ENCODE measurements at regions not wholly inside any gene's neighbourhood (a gene's known extent, or its start where the extent isn't known, plus 50 kb on each side); places are given as distances from the start of the nearest gene placed in this dataset.
"Not testable (repeated sequence)": the region's sequence is repeated elsewhere in the genome, so short reads cannot be mapped to it uniquely, and the experiment has no call there.

DNA sequence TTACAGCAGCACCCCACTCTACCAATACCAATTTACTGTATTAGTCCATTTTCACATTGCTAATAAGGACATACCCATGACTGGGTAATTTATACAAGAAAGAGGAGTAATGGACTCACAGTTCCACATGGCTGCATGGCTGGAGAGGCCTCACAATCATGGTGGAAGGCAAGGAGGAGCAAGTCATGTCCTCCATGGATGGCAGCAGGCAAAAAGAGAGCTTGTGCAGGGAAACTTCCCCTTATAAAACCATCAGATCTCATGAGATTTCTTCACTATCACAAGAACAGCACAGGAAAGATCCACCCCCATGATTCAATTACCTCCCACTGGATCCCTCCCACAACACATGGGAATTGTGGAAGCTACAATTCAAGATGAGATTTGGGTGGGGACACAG lies 1281.3 kb upstream of the TMEM132C start:
- TF ChIP-seq KDM1A (IDR thresholded peaks at IDR 0.05; ENCODE audit: borderline replicate concordance, low read length); POLR2A (IDR thresholded peaks at IDR 0.05; ENCODE audit: control extremely low read depth in 1 of 2, low read depth in 2 of 2, low read length in 2 of 2); POLR2AphosphoS5 (IDR thresholded peaks at IDR 0.05; ENCODE audit: low read depth, low read length); RNF2 (IDR thresholded peaks at IDR 0.05; ENCODE audit: borderline replicate concordance, low read depth, low read length, missing control alignments, poor library complexity, severe bottlenecking); JUND (IDR thresholded peaks at IDR 0.05; ENCODE audit: low read length); RAD21 (IDR thresholded peaks at IDR 0.05 in 1 of 2, conservative IDR thresholded peaks at IDR 0.05 in 1 of 2; ENCODE audit: low read depth in 2 of 2, low read length in 2 of 2); GTF2F1 (IDR thresholded peaks at IDR 0.05; ENCODE audit: borderline replicate concordance, low read depth, low read length); ASH2L (IDR thresholded peaks at IDR 0.05; ENCODE audit: low read length); NRF1 (IDR thresholded peaks at IDR 0.05; ENCODE audit: low read depth, low read length): not testable (repeated sequence)
- TF ChIP-seq, protein P1, sequence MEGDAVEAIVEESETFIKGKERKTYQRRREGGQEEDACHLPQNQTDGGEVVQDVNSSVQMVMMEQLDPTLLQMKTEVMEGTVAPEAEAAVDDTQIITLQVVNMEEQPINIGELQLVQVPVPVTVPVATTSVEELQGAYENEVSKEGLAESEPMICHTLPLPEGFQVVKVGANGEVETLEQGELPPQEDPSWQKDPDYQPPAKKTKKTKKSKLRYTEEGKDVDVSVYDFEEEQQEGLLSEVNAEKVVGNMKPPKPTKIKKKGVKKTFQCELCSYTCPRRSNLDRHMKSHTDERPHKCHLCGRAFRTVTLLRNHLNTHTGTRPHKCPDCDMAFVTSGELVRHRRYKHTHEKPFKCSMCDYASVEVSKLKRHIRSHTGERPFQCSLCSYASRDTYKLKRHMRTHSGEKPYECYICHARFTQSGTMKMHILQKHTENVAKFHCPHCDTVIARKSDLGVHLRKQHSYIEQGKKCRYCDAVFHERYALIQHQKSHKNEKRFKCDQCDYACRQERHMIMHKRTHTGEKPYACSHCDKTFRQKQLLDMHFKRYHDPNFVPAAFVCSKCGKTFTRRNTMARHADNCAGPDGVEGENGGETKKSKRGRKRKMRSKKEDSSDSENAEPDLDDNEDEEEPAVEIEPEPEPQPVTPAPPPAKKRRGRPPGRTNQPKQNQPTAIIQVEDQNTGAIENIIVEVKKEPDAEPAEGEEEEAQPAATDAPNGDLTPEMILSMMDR (IDR thresholded peaks at IDR 0.05; ENCODE audit: control extremely low read depth in 1 of 3, insufficient read depth in 1 of 3, low read depth in 1 of 3, low read length in 3 of 3) = not testable (repeated sequence)
